ENCODE measurements at regions not wholly inside any gene's neighbourhood (a gene's known extent, or its start where the extent isn't known, plus 50 kb on each side); places are given as distances from the start of the nearest gene placed in this dataset.

GRCh38 chr12:88298761-88299242 is 156.7 kb downstream of the TMTC3 start:
- no peak for TF ChIP-seq EZH2phosphoT487 (IDR thresholded peaks at IDR 0.05; ENCODE audit: borderline replicate concordance)
- no peak for TF ChIP-seq CTCF (conservative IDR thresholded peaks at IDR 0.05; ENCODE audit: low read length)
